SK-N-SH treated with all-trans-retinoic acid at 6 μM for 48 hours (cell line): ENCODE measurements at regions not wholly inside any gene's neighbourhood (a gene's known extent, or its start where the extent isn't known, plus 50 kb on each side); places are given as distances from the start of the nearest gene placed in this dataset.

ENCODE experiments used
- ATAC-seq: fragments of 200-7000 bp; cut with Tn5 transposase; 3 replicates; pipeline ENCODE4 v1.9.1; 2020; ENCODE audit warnings: mild to moderate bottlenecking, moderate library complexity
- ARNTL ChIP-seq: fragments of 450-650 bp; formaldehyde crosslinking; IDR thresholded peaks from 2 replicates; pipeline ENCODE4 v1.5.0; 2020; ENCODE audit warnings: low read depth, mild to moderate bottlenecking, moderate library complexity, borderline replicate concordance
- CREB5 ChIP-seq: fragments of 250-450 bp; sonication (Bioruptor Pico); IDR thresholded peaks from 2 replicates; pipeline ENCODE4 v1.5.1; 2020; ENCODE audit warnings: low read depth, mild to moderate bottlenecking, moderate library complexity
- CSDC2 ChIP-seq: fragments of 250-450 bp; sonication (Bioruptor Pico); IDR thresholded peaks from 2 replicates; pipeline ENCODE4 v1.5.0; 2020; ENCODE audit warnings: mild to moderate bottlenecking, moderate library complexity
- CSRNP3 ChIP-seq: fragments of 250-450 bp; sonication (Bioruptor Pico); IDR thresholded peaks from 2 replicates; pipeline ENCODE4 v1.5.1; 2021; ENCODE audit warnings: mild to moderate bottlenecking, moderate library complexity
- ESRRG ChIP-seq: fragments of 250-450 bp; sonication (Bioruptor Pico); IDR thresholded peaks from 2 replicates; pipeline ENCODE4 v1.6.1; 2021; ENCODE audit warnings: mild to moderate bottlenecking
- GLIS3 ChIP-seq: fragments of 250-450 bp; sonication (Bioruptor Pico); IDR thresholded peaks from 2 replicates; pipeline ENCODE4 v1.5.0; 2020; ENCODE audit warnings: mild to moderate bottlenecking, moderate library complexity
- ISL1 ChIP-seq: fragments of 250-450 bp; sonication (Bioruptor Pico); IDR thresholded peaks from 2 replicates; pipeline ENCODE4 v2.1.2; 2022; ENCODE audit warnings: mild to moderate bottlenecking, moderate library complexity
- OSR1 ChIP-seq: fragments of 250-450 bp; sonication (Bioruptor Pico); IDR thresholded peaks from 2 replicates; pipeline ENCODE4 v1.8.0; 2022; ENCODE audit warnings: moderate library complexity, mild to moderate bottlenecking, inconsistent platforms
- SNAI2 ChIP-seq: fragments of 250-450 bp; sonication (Bioruptor Pico); IDR thresholded peaks from 2 replicates; pipeline ENCODE4 v1.5.0; 2020; ENCODE audit warnings: mild to moderate bottlenecking, moderate library complexity
- TCF4 ChIP-seq: fragments of 250-450 bp; sonication (Bioruptor Pico); IDR thresholded peaks from 2 replicates; pipeline ENCODE4 v1.8.0; 2021; ENCODE audit warnings: mild to moderate bottlenecking, moderate library complexity, borderline replicate concordance
- TOX ChIP-seq: fragments of 250-450 bp; sonication (Bioruptor Pico); IDR thresholded peaks from 2 replicates; pipeline ENCODE4 v1.8.0; 2021; ENCODE audit warnings: mild to moderate bottlenecking, moderate library complexity, borderline replicate concordance
- TSHZ2 ChIP-seq: fragments of 250-450 bp; sonication (Bioruptor Pico); IDR thresholded peaks from 2 replicates; pipeline ENCODE4 v1.5.0; 2020; ENCODE audit warnings: mild to moderate bottlenecking, moderate library complexity
- ZFP3 ChIP-seq: fragments of 250-450 bp; sonication (Bioruptor Pico); IDR thresholded peaks from 2 replicates; pipeline ENCODE4 v1.5.0; 2020; ENCODE audit warnings: mild to moderate bottlenecking, moderate library complexity
- ZFP30 ChIP-seq: fragments of 450-650 bp; formaldehyde crosslinking; IDR thresholded peaks from 2 replicates; pipeline ENCODE4 v1.5.0; 2022; ENCODE audit warnings: mild to moderate bottlenecking, moderate library complexity
- ZNF565 ChIP-seq: fragments of 450-650 bp; formaldehyde crosslinking; conservative IDR thresholded peaks from 2 replicates; pipeline ENCODE4 v1.5.0; 2020; ENCODE audit warnings: low read depth, mild to moderate bottlenecking, moderate library complexity
- ZNF70 ChIP-seq: fragments of 450-650 bp; formaldehyde crosslinking; IDR thresholded peaks from 2 replicates; pipeline ENCODE4 v1.5.0; 2020; ENCODE audit warnings: mild to moderate bottlenecking, moderate library complexity
- ZNF8 ChIP-seq: fragments of 450-650 bp; formaldehyde crosslinking; IDR thresholded peaks from 2 replicates; pipeline ENCODE4 v1.5.0; 2020; ENCODE audit warnings: mild to moderate bottlenecking, moderate library complexity
- TF ChIP-seq, protein P1 (sequence below): fragments of 250-450 bp; sonication (Bioruptor Pico); IDR thresholded peaks from 2 replicates; pipeline ENCODE4 v1.8.0; 2021; ENCODE audit warnings: low read depth, mild to moderate bottlenecking, moderate library complexity, borderline replicate concordance
- TF ChIP-seq, protein P2 (sequence below): fragments of 250-450 bp; sonication (Bioruptor Pico); IDR thresholded peaks from 2 replicates; pipeline ENCODE4 v1.8.0; 2020; ENCODE audit warnings: mild to moderate bottlenecking, moderate library complexity, borderline replicate concordance

GRCh38 chr9:3708751-3709150, 182.9 kb upstream of the RFX3 start (continued):
- no peak for TF ChIP-seq TSHZ2 (CRISPR knock-in tag)

- no peak for ATAC-seq
- TF ChIP-seq TCF4 (CRISPR knock-in tag) = no peak
- TF ChIP-seq CSRNP3 (CRISPR knock-in tag) = no peak
- no peak for TF ChIP-seq ARNTL (CRISPR knock-in tag)
- TF ChIP-seq CREB5 (CRISPR knock-in tag) = no peak
These were observed 179.1 kb upstream of the RFX3 start for GRCh38 chr9:3704890-3705289.

GRCh38 chr9:3700772-3701171, 175.0 kb upstream of the RFX3 start:
- TF ChIP-seq ZFP3 = no peak
- no peak for TF ChIP-seq ARNTL (CRISPR knock-in tag)
- TF ChIP-seq, protein P1, sequence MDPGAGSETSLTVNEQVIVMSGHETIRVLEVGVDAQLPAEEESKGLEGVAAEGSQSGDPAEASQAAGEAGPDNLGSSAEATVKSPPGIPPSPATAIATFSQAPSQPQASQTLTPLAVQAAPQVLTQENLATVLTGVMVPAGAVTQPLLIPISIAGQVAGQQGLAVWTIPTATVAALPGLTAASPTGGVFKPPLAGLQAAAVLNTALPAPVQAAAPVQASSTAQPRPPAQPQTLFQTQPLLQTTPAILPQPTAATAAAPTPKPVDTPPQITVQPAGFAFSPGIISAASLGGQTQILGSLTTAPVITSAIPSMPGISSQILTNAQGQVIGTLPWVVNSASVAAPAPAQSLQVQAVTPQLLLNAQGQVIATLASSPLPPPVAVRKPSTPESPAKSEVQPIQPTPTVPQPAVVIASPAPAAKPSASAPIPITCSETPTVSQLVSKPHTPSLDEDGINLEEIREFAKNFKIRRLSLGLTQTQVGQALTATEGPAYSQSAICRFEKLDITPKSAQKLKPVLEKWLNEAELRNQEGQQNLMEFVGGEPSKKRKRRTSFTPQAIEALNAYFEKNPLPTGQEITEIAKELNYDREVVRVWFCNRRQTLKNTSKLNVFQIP (CRISPR knock-in tag) = no peak
- TF ChIP-seq OSR1 (CRISPR knock-in tag) = no peak
- TF ChIP-seq ZNF70 (CRISPR knock-in tag) = no peak
- TF ChIP-seq ZNF8 (CRISPR knock-in tag) = no peak
- TF ChIP-seq CREB5 (CRISPR knock-in tag) = no peak
- no peak for TF ChIP-seq GLIS3
- no peak for TF ChIP-seq TCF4 (CRISPR knock-in tag)
- no peak for TF ChIP-seq ISL1 (CRISPR knock-in tag)
- TF ChIP-seq TSHZ2 (CRISPR knock-in tag) = no peak
- no peak for TF ChIP-seq ZNF565
- TF ChIP-seq ESRRG (CRISPR knock-in tag) = no peak
- TF ChIP-seq CSDC2 = no peak
- no peak for TF ChIP-seq SNAI2 (CRISPR knock-in tag)
- ATAC-seq = no peak

GRCh38 chr9:3699883-3700282, 174.1 kb upstream of the RFX3 start:
- ATAC-seq = no peak
- TF ChIP-seq, protein P2, sequence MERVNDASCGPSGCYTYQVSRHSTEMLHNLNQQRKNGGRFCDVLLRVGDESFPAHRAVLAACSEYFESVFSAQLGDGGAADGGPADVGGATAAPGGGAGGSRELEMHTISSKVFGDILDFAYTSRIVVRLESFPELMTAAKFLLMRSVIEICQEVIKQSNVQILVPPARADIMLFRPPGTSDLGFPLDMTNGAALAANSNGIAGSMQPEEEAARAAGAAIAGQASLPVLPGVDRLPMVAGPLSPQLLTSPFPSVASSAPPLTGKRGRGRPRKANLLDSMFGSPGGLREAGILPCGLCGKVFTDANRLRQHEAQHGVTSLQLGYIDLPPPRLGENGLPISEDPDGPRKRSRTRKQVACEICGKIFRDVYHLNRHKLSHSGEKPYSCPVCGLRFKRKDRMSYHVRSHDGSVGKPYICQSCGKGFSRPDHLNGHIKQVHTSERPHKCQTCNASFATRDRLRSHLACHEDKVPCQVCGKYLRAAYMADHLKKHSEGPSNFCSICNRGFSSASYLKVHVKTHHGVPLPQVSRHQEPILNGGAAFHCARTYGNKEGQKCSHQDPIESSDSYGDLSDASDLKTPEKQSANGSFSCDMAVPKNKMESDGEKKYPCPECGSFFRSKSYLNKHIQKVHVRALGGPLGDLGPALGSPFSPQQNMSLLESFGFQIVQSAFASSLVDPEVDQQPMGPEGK (CRISPR knock-in tag) = no peak
- TF ChIP-seq ZFP3 (no peak), ZNF8 (CRISPR knock-in tag) (no peak), TOX (CRISPR knock-in tag) (no peak), GLIS3 (no peak), SNAI2 (CRISPR knock-in tag) (no peak), ZFP30 (CRISPR knock-in tag) (no peak), OSR1 (CRISPR knock-in tag) (no peak), CSDC2 (no peak), CSRNP3 (CRISPR knock-in tag) (no peak)
